ENCODE measurements at regions not wholly inside any gene's neighbourhood (a gene's known extent, or its start where the extent isn't known, plus 50 kb on each side); places are given as distances from the start of the nearest gene placed in this dataset.

- no peak overlapping the region for H3K4me3 ChIP-seq
- H3K27ac ChIP-seq, result peak overlapping the region in 1 of 2 donors; percentile 15
- no peak for TF ChIP-seq CTCF (IDR thresholded peaks at IDR 0.05)
- DNase-seq (ENCODE audit: low spot score), result no peak
Measured at GRCh38 chr2:37458133-37458532, 113.7 kb downstream of the QPCT start.

- H3K27ac ChIP-seq, result peak overlapping the region in 1 of 2 donors; percentile 67
- no peak for DNase-seq (ENCODE audit: low spot score)
- no peak for TF ChIP-seq CTCF (IDR thresholded peaks at IDR 0.05)
Measured at GRCh38 chr2:37459095-37459981, 114.9 kb downstream of the QPCT start.

GRCh38 chr2:37460896-37461229 is 116.4 kb downstream of the QPCT start:
- no peak for DNase-seq (ENCODE audit: low spot score)
- Histone ChIP-seq H3K27ac (peak overlapping the region in 1 of 2 donors; percentile 67), H3K4me3 (no peak overlapping the region)
- no peak for TF ChIP-seq CTCF (IDR thresholded peaks at IDR 0.05)

More at GRCh38 chr2:37459095-37459981, 114.9 kb downstream of the QPCT start:
- H3K4me3 ChIP-seq, result no peak overlapping the region

- Histone ChIP-seq H3K27ac (no peak overlapping the region), H3K4me3 (no peak overlapping the region)
- DNase-seq (ENCODE audit: low spot score), result no peak
- no peak for TF ChIP-seq CTCF (IDR thresholded peaks at IDR 0.05)
Measured at GRCh38 chr2:37464067-37464466, 119.6 kb downstream of the QPCT start.

GRCh38 chr2:37466533-37467222 is 122.2 kb downstream of the QPCT start:
- TF ChIP-seq CTCF (IDR thresholded peaks at IDR 0.05), result no peak
- Histone ChIP-seq H3K4me3 (no peak overlapping the region), H3K27ac (no peak overlapping the region)
- no peak for DNase-seq (ENCODE audit: low spot score)

- no peak for DNase-seq (ENCODE audit: low spot score)
- H3K27ac ChIP-seq, result no peak overlapping the region
- no peak for TF ChIP-seq CTCF (IDR thresholded peaks at IDR 0.05)
- H3K4me3 ChIP-seq, result no peak overlapping the region
Measured at GRCh38 chr2:37468170-37468569, 123.7 kb downstream of the QPCT start.
